Body of pancreas (tissue), 4 donors: ENCODE measurements at regions not wholly inside any gene's neighbourhood (a gene's known extent, or its start where the extent isn't known, plus 50 kb on each side); places are given as distances from the start of the nearest gene placed in this dataset.

Experiments used
- CTCF ChIP-seq, 7 experiments: fragments of 450-650 bp in 4 of 7; fragments of 200-600 bp in 3 of 7; sonication (generic) in 3 of 7; IDR thresholded peaks; one replicate each; pipeline ENCODE4 v1.5.1; 2016 to 2019; ENCODE audit warnings: antibody characterized with exemption in 7 of 7
- POLR2A ChIP-seq, 3 donors: fragments of 450-650 bp; IDR thresholded peaks; one replicate each; pipeline ENCODE4 v1.6.1; 2016; ENCODE audit warnings: antibody characterized with exemption in 3 of 3, mild to moderate bottlenecking in 2 of 3

GRCh38 chrX:21167011-21167410 lies 207.2 kb upstream of the CNKSR2 start:
- no peak for TF ChIP-seq CTCF (IDR thresholded peaks at IDR 0.05)
- TF ChIP-seq POLR2A (IDR thresholded peaks at IDR 0.05): no peak
